ENCODE measurements at regions not wholly inside any gene's neighbourhood (a gene's known extent, or its start where the extent isn't known, plus 50 kb on each side); places are given as distances from the start of the nearest gene placed in this dataset.
"Not testable (repeated sequence)": the region's sequence is repeated elsewhere in the genome, so short reads cannot be mapped to it uniquely, and the experiment has no call there.

- Histone ChIP-seq H2AFZ (ENCODE audit: low read depth, low read length) (no peak overlapping the region), H3K9me1 (replicated peaks; ENCODE audit: control insufficient read depth, extremely low read depth, insufficient read depth, low read length) (no peaks in the 10 kb centered on the region), H4K20me1 (replicated peaks; ENCODE audit: control insufficient read depth, extremely low read depth, insufficient read depth, low read length) (no peaks in the 10 kb centered on the region), H3K4me2 (ENCODE audit: insufficient read depth, low read length) (no peak overlapping the region), H3K27me3 (ENCODE audit: control insufficient read depth in 2 of 2, insufficient read depth in 2 of 2, low read length in 2 of 2) (no peaks in the 10 kb centered on the region), H3K36me3 (ENCODE audit: control insufficient read depth in 2 of 2, extremely low read depth in 1 of 2, insufficient read depth in 2 of 2, low read length in 2 of 2) (no peaks in the 10 kb centered on the region), H3K9me3 (replicated peaks; ENCODE audit: control insufficient read depth, insufficient read depth, low read length) (no peaks in the 10 kb centered on the region), H3K4me1 (ENCODE audit: control insufficient read depth, extremely low read depth, insufficient read depth, low read length) (no peaks in the 10 kb centered on the region), H3K4me3 (replicated peaks in 1 of 3; ENCODE audit: insufficient read depth in 1 of 3, low read depth in 1 of 3, low read length in 3 of 3) (no peak overlapping the region), H3K79me2 (ENCODE audit: control insufficient read depth, insufficient read depth, low read length) (no peaks in the 10 kb centered on the region), H3K9ac (replicated peaks; ENCODE audit: extremely low read depth, insufficient read depth, low read length) (no peak overlapping the region), H3K27ac (ENCODE audit: insufficient read depth, low read depth, low read length) (no peak overlapping the region)
- FAIRE-seq, result no peak
- intact Hi-C loops (cut with micrococcal nuclease) (loop anchor here (10.0 kb wide), 1 partner anchor 289 kb away; no protein-coding TSS in a partner anchor), dilution Hi-C loops (cut with MboI; ENCODE audit: extremely low pct_ligation_motif_present, low sequenced_read_pairs) (no loop called here)
- ChIA-PET POLR2A (no interaction called here), CTCF (no interaction called here)
- TF ChIP-seq MYC (IDR thresholded peaks at IDR 0.05; ENCODE audit: low read depth, low read length) (no peak), EZH2 (IDR thresholded peaks at IDR 0.05; ENCODE audit: borderline replicate concordance, low read depth, low read length, severe bottlenecking) (no peak), MAX (IDR thresholded peaks at IDR 0.05; ENCODE audit: insufficient read depth, insufficient read length) (no peak), POLR2AphosphoS5 (IDR thresholded peaks at IDR 0.05; ENCODE audit: insufficient read depth, low read depth, low read length) (no peak), FOS (IDR thresholded peaks at IDR 0.05; ENCODE audit: borderline replicate concordance, insufficient read depth, low read length) (no peak), CTCF (IDR thresholded peaks at IDR 0.05; ENCODE audit: extremely low read depth in 1 of 2, insufficient read depth in 1 of 2, low read depth in 1 of 2, low read length in 2 of 2) (no peak), GATA2 (IDR thresholded peaks at IDR 0.05; ENCODE audit: insufficient read depth, insufficient read length, low read depth, low read length) (no peak), POLR2A (IDR thresholded peaks at IDR 0.05; ENCODE audit: low read depth, low read length) (no peak), JUN (IDR thresholded peaks at IDR 0.05; ENCODE audit: borderline replicate concordance, insufficient read depth, insufficient read length, low read depth) (no peak)
- BruUV-seq (replicated peaks), result no TSS peak
- no peak for DNase-seq (ENCODE audit: low read depth, low spot score)
Measured at GRCh38 chr17:20805751-20806150, 226.2 kb downstream of the CDRT15L2 start.

DNA sequence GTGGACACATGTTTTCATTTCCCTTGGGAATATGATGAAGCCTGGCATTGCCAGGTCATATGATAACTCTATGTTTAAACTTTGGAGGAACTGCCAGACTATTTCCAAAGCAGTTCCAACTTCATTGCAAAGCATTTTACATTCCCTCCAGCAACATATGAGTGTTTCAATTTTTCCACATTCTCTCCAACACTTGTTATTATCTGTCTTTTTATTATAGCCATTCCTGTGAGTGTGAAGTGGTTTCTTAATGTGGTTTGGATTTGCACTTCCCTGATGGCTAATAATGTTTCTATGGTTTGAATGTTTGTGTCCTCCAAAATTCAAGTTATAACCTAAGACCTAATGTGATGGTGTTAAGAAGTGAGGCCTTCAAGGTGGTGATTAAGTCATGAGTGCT lies 228.0 kb downstream of the CDRT15L2 start:
- H3K9ac ChIP-seq (replicated peaks; ENCODE audit: extremely low read depth, insufficient read depth, low read length); H3K9me1 ChIP-seq (replicated peaks; ENCODE audit: control insufficient read depth, extremely low read depth, insufficient read depth, low read length); H3K4me1 ChIP-seq (ENCODE audit: control insufficient read depth, extremely low read depth, insufficient read depth, low read length); H4K20me1 ChIP-seq (replicated peaks; ENCODE audit: control insufficient read depth, extremely low read depth, insufficient read depth, low read length); H3K4me2 ChIP-seq (ENCODE audit: insufficient read depth, low read length); H3K79me2 ChIP-seq (ENCODE audit: control insufficient read depth, insufficient read depth, low read length); BruUV-seq (replicated peaks); FAIRE-seq; CTCF ChIA-PET; dilution Hi-C loops (cut with MboI; ENCODE audit: extremely low pct_ligation_motif_present, low sequenced_read_pairs); H3K4me3 ChIP-seq (replicated peaks in 1 of 3; ENCODE audit: insufficient read depth in 1 of 3, low read depth in 1 of 3, low read length in 3 of 3); H3K27ac ChIP-seq (ENCODE audit: insufficient read depth, low read depth, low read length); POLR2A ChIA-PET; H3K27me3 ChIP-seq (ENCODE audit: control insufficient read depth in 2 of 2, insufficient read depth in 2 of 2, low read length in 2 of 2); H3K9me3 ChIP-seq (replicated peaks; ENCODE audit: control insufficient read depth, insufficient read depth, low read length); DNase-seq (ENCODE audit: low read depth, low spot score); H2AFZ ChIP-seq (ENCODE audit: low read depth, low read length); H3K36me3 ChIP-seq (ENCODE audit: control insufficient read depth in 2 of 2, extremely low read depth in 1 of 2, insufficient read depth in 2 of 2, low read length in 2 of 2): not testable (repeated sequence)
- intact Hi-C loops (cut with micrococcal nuclease), result loop anchor here (10.0 kb wide), 1 partner anchor 287 kb away; no protein-coding TSS in a partner anchor

GRCh38 chr17:20815410-20815809 lies 227.4 kb downstream of the USP22 start:
- H4K20me1 ChIP-seq (replicated peaks; ENCODE audit: control insufficient read depth, extremely low read depth, insufficient read depth, low read length); POLR2A ChIA-PET; intact Hi-C loops (cut with micrococcal nuclease); H3K9me1 ChIP-seq (replicated peaks; ENCODE audit: control insufficient read depth, extremely low read depth, insufficient read depth, low read length); H2AFZ ChIP-seq (ENCODE audit: low read depth, low read length); H3K27me3 ChIP-seq (ENCODE audit: control insufficient read depth in 2 of 2, insufficient read depth in 2 of 2, low read length in 2 of 2); H3K4me1 ChIP-seq (ENCODE audit: control insufficient read depth, extremely low read depth, insufficient read depth, low read length); FAIRE-seq; H3K9ac ChIP-seq (replicated peaks; ENCODE audit: extremely low read depth, insufficient read depth, low read length); DNase-seq (ENCODE audit: low read depth, low spot score); H3K4me2 ChIP-seq (ENCODE audit: insufficient read depth, low read length); dilution Hi-C loops (cut with MboI; ENCODE audit: extremely low pct_ligation_motif_present, low sequenced_read_pairs); H3K27ac ChIP-seq (ENCODE audit: insufficient read depth, low read depth, low read length); H3K79me2 ChIP-seq (ENCODE audit: control insufficient read depth, insufficient read depth, low read length); H3K36me3 ChIP-seq (ENCODE audit: control insufficient read depth in 2 of 2, extremely low read depth in 1 of 2, insufficient read depth in 2 of 2, low read length in 2 of 2); BruUV-seq (replicated peaks); H3K9me3 ChIP-seq (replicated peaks; ENCODE audit: control insufficient read depth, insufficient read depth, low read length); H3K4me3 ChIP-seq (replicated peaks in 1 of 3; ENCODE audit: insufficient read depth in 1 of 3, low read depth in 1 of 3, low read length in 3 of 3): not testable (repeated sequence)
- CTCF ChIA-PET, result interaction anchor here (0.9 kb wide), 1 partner anchor 14 kb away, joined by 5 read pairs; no protein-coding TSS in a partner anchor

All from endothelial cell of umbilical vein (primary cell).